Fibroblast of the conjunctiva (primary cell): ENCODE measurements at regions not wholly inside any gene's neighbourhood (a gene's known extent, or its start where the extent isn't known, plus 50 kb on each side); places are given as distances from the start of the nearest gene placed in this dataset.
"Not testable (repeated sequence)": the region's sequence is repeated elsewhere in the genome, so short reads cannot be mapped to it uniquely, and the experiment has no call there.

Experiments used
- DNase-seq: peaks from one replicate; pipeline ENCODE4 v3.0.0-alpha.2; 2010; ENCODE audit warnings: low read depth

GRCh38 chr12:28987538-28988324 lies 161.3 kb upstream of the FAR2 start:
- DNase-seq = no peak

GRCh38 chr12:28988325-28988704 lies 160.8 kb upstream of the FAR2 start:
- DNase-seq = no peak

GRCh38 chr12:28991626-28992025 lies 157.5 kb upstream of the FAR2 start:
- no peak for DNase-seq

GRCh38 chr12:28993720-28994119 lies 155.4 kb upstream of the FAR2 start:
- no peak for DNase-seq

- no peak for DNase-seq
These were observed 154.8 kb upstream of the FAR2 start for GRCh38 chr12:28994179-28994715.

- no peak for DNase-seq
These were observed 152.4 kb upstream of the FAR2 start for GRCh38 chr12:28996688-28997087.

- peak; percentile 27 for DNase-seq
These were observed 150.4 kb upstream of the FAR2 start for GRCh38 chr12:28998662-28999120.

GRCh38 chr12:29004066-29004935 lies 144.8 kb upstream of the FAR2 start:
- no peak for DNase-seq

GRCh38 chr12:29004936-29005304 lies 144.2 kb upstream of the FAR2 start:
- no peak for DNase-seq

- no peak for DNase-seq
These were observed 140.3 kb upstream of the FAR2 start for GRCh38 chr12:29008786-29009185.

- DNase-seq = no peak
These were observed 136.4 kb upstream of the FAR2 start for GRCh38 chr12:29012673-29013072.

GRCh38 chr12:29017532-29017931 lies 131.5 kb upstream of the FAR2 start:
- not testable (repeated sequence) for DNase-seq

- DNase-seq = no peak
These were observed 125.5 kb upstream of the FAR2 start for GRCh38 chr12:29023436-29024076.

GRCh38 chr12:29024117-29024516 lies 125.0 kb upstream of the FAR2 start:
- DNase-seq = no peak

GRCh38 chr12:29025937-29026336 lies 123.1 kb upstream of the FAR2 start:
- no peak for DNase-seq

- DNase-seq = no peak
These were observed 122.7 kb upstream of the FAR2 start for GRCh38 chr12:29026419-29026818.

GRCh38 chr12:29029484-29029883 lies 119.6 kb upstream of the FAR2 start:
- not testable (repeated sequence) for DNase-seq

- no peak for DNase-seq
These were observed 119.1 kb upstream of the FAR2 start for GRCh38 chr12:29030006-29030405.

GRCh38 chr12:29032446-29032845 lies 116.6 kb upstream of the FAR2 start:
- DNase-seq = no peak

GRCh38 chr12:29033519-29033918 lies 115.6 kb upstream of the FAR2 start:
- no peak for DNase-seq

GRCh38 chr12:29035112-29035511 lies 114.0 kb upstream of the FAR2 start:
- DNase-seq = no peak

- peak; percentile 96 for DNase-seq
These were observed 110.1 kb upstream of the FAR2 start for GRCh38 chr12:29039013-29039412.
